Adrenal gland (tissue), 5 donors: ENCODE measurements at regions not wholly inside any gene's neighbourhood (a gene's known extent, or its start where the extent isn't known, plus 50 kb on each side); places are given as distances from the start of the nearest gene placed in this dataset.

Experiments used
- CTCF ChIP-seq, 6 experiments: fragments of 450-650 bp in 4 of 6; fragments of 200-600 bp in 2 of 6; sonication (generic) in 1 of 6; IDR thresholded peaks; 1 replicate in 5 of 6; 2 replicates in 1 of 6; pipeline versions ENCODE4 v1.5.1 to v1.8.0; 2016 to 2021; ENCODE audit warnings: antibody characterized with exemption in 6 of 6, mild to moderate bottlenecking in 2 of 6, moderate library complexity in 1 of 6
- POLR2A ChIP-seq, 2 donors: fragments of 450-650 bp; IDR thresholded peaks; one replicate each; pipeline ENCODE4 v1.6.1; 2017; ENCODE audit warnings: antibody characterized with exemption in 2 of 2, mild to moderate bottlenecking in 2 of 2, moderate library complexity in 1 of 2
- donor health status: DM: no; HTN: no; CAD: no.

- TF ChIP-seq CTCF (IDR thresholded peaks at IDR 0.05) (no peak), POLR2A (IDR thresholded peaks at IDR 0.05) (no peak)
These were observed 218.4 kb downstream of the GLRX3 start for GRCh38 chr10:130354573-130354954.
